ENCODE measurements at regions not wholly inside any gene's neighbourhood (a gene's known extent, or its start where the extent isn't known, plus 50 kb on each side); places are given as distances from the start of the nearest gene placed in this dataset.

DNA sequence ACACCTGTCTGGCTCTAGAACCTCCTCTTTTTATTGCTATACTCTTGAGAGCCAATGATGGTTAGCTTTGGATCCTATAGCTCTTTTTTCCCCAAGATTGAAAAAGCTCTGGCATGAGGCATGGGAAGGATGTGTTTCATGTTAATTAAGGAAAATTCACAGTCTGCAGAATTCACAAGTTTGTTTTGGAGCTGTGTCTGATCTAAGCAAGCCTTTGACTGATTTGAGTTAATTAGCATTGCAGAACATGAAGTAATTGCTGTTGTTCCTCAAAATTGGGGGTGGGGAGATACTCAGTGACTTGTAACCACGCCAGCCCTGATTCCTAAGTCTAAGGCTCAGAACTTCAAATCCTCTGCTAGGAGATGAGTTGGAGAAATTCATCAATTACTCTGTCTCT, 205.0 kb downstream of the SUDS3 start:
- no peak overlapping the region for H3K4me2 ChIP-seq
- POLR2A ChIA-PET (ENCODE audit: unreplicated experiment) = no interaction called here
- H3K9me3 ChIP-seq (ENCODE audit: insufficient read depth, low read depth) = no peaks in the 10 kb centered on the region
- H3K27me3 ChIP-seq (ENCODE audit: insufficient read depth, low read depth) = peaks cover 21% of the 10 kb centered on the region; the same call in 1 of the 2 replicates
- TF ChIP-seq, protein P1, sequence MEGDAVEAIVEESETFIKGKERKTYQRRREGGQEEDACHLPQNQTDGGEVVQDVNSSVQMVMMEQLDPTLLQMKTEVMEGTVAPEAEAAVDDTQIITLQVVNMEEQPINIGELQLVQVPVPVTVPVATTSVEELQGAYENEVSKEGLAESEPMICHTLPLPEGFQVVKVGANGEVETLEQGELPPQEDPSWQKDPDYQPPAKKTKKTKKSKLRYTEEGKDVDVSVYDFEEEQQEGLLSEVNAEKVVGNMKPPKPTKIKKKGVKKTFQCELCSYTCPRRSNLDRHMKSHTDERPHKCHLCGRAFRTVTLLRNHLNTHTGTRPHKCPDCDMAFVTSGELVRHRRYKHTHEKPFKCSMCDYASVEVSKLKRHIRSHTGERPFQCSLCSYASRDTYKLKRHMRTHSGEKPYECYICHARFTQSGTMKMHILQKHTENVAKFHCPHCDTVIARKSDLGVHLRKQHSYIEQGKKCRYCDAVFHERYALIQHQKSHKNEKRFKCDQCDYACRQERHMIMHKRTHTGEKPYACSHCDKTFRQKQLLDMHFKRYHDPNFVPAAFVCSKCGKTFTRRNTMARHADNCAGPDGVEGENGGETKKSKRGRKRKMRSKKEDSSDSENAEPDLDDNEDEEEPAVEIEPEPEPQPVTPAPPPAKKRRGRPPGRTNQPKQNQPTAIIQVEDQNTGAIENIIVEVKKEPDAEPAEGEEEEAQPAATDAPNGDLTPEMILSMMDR (conservative IDR thresholded peaks at IDR 0.05) = no peak
- TF ChIP-seq EZH2 (IDR thresholded peaks at IDR 0.05; ENCODE audit: low read depth) = no peak
- DNase-seq = no peak
- H3K9me2 ChIP-seq (ENCODE audit: insufficient read depth) = no peaks in the 10 kb centered on the region
- intact Hi-C loops (cut with micrococcal nuclease; ENCODE audit: unreplicated experiment) = no loop called here
- H3K79me2 ChIP-seq (ENCODE audit: low read depth) = no peaks in the 10 kb centered on the region
- CTCF ChIA-PET = no interaction called here
- H4K20me1 ChIP-seq (ENCODE audit: insufficient read depth) = no peaks in the 10 kb centered on the region
- no peaks in the 10 kb centered on the region for H3K36me3 ChIP-seq (ENCODE audit: low read depth)
- H3K27ac ChIP-seq = no peak overlapping the region
- no peaks in the 10 kb centered on the region for H3K4me1 ChIP-seq (replicated peaks; ENCODE audit: insufficient read depth)
- no peak overlapping the region for H2AFZ ChIP-seq
- no peak overlapping the region for H3K4me3 ChIP-seq
- H3F3A ChIP-seq (ENCODE audit: insufficient read depth, low read depth) = no peaks in the 10 kb centered on the region
- BruUV-seq (replicated peaks) = no TSS peak

DNA sequence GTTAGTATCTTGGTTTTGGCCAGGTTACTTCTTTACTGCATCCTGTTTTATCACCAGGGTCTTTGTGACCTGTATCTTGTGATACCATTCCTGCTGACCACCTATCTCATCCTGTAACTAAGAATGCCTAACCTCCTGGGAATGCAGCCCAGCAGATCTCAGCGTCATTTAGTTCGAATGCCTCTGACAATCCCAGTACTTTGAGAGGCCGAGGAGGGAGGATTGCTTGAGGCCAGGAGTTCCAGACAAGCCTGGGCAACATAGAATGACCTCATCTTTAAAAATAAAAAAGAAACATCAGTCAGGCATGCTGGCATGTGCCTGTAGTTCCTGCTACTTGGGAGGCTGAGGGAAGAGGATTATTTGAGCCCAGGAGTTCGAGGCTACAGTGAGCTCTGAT, 206.5 kb downstream of the SUDS3 start:
- Histone ChIP-seq H3F3A (ENCODE audit: insufficient read depth, low read depth) (no peaks in the 10 kb centered on the region), H3K27ac (no peak overlapping the region), H3K4me1 (replicated peaks; ENCODE audit: insufficient read depth) (no peaks in the 10 kb centered on the region), H3K9me3 (ENCODE audit: insufficient read depth, low read depth) (no peaks in the 10 kb centered on the region), H3K4me2 (no peak overlapping the region), H2AFZ (no peak overlapping the region), H3K4me3 (no peak overlapping the region), H3K9me2 (ENCODE audit: insufficient read depth) (no peaks in the 10 kb centered on the region), H3K27me3 (ENCODE audit: insufficient read depth, low read depth) (peaks cover 21% of the 10 kb centered on the region; the same call in 1 of the 2 replicates), H3K36me3 (ENCODE audit: low read depth) (no peaks in the 10 kb centered on the region), H3K79me2 (ENCODE audit: low read depth) (no peaks in the 10 kb centered on the region), H4K20me1 (ENCODE audit: insufficient read depth) (no peaks in the 10 kb centered on the region)
- no TSS peak for BruUV-seq (replicated peaks)
- DNase-seq = no peak
- POLR2A ChIA-PET (ENCODE audit: unreplicated experiment) = no interaction called here
- TF ChIP-seq EZH2 (IDR thresholded peaks at IDR 0.05; ENCODE audit: low read depth) = no peak
- TF ChIP-seq, protein P1 (conservative IDR thresholded peaks at IDR 0.05) = no peak
- CTCF ChIA-PET = no interaction called here
- intact Hi-C loops (cut with micrococcal nuclease; ENCODE audit: unreplicated experiment) = no loop called here

DNA sequence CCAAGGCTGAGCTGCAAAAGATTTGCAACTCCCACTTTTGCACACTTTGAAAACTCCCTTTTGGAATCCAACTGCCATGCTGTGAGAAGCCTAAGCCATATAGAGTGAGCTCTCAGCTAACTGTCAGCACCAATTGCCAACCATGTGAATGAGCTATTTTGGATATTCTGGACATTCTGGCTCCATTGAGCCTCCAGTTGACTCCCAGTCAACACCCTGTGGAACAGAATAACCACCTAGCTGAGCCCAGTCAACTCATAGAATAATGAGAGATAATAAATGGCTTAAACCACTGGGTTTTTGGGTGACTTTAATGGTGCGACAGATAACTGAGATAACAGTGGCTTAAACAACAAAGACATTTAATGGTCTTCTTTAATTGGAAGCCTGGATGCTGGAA, 210.1 kb downstream of the SUDS3 start:
- Histone ChIP-seq H3F3A (ENCODE audit: insufficient read depth, low read depth) (no peaks in the 10 kb centered on the region), H3K4me1 (replicated peaks; ENCODE audit: insufficient read depth) (no peaks in the 10 kb centered on the region), H3K36me3 (ENCODE audit: low read depth) (no peaks in the 10 kb centered on the region), H3K9me3 (ENCODE audit: insufficient read depth, low read depth) (no peaks in the 10 kb centered on the region), H3K27ac (no peak overlapping the region), H4K20me1 (ENCODE audit: insufficient read depth) (no peaks in the 10 kb centered on the region), H3K79me2 (ENCODE audit: low read depth) (no peaks in the 10 kb centered on the region), H3K4me3 (no peak overlapping the region), H3K4me2 (no peak overlapping the region), H3K27me3 (ENCODE audit: insufficient read depth, low read depth) (peaks cover 13% of the 10 kb centered on the region; the same call in 1 of the 2 replicates), H2AFZ (no peak overlapping the region), H3K9me2 (ENCODE audit: insufficient read depth) (no peaks in the 10 kb centered on the region)
- CTCF ChIA-PET = no interaction called here
- intact Hi-C loops (cut with micrococcal nuclease; ENCODE audit: unreplicated experiment) = no loop called here
- POLR2A ChIA-PET (ENCODE audit: unreplicated experiment) = no interaction called here
- TF ChIP-seq, protein P1 (conservative IDR thresholded peaks at IDR 0.05) = no peak
- TF ChIP-seq EZH2 (IDR thresholded peaks at IDR 0.05; ENCODE audit: low read depth) = no peak
- DNase-seq = no peak
- no TSS peak for BruUV-seq (replicated peaks)

Measured in PC-9 (cell line).